ENCODE measurements at regions not wholly inside any gene's neighbourhood (a gene's known extent, or its start where the extent isn't known, plus 50 kb on each side); places are given as distances from the start of the nearest gene placed in this dataset.

DNA sequence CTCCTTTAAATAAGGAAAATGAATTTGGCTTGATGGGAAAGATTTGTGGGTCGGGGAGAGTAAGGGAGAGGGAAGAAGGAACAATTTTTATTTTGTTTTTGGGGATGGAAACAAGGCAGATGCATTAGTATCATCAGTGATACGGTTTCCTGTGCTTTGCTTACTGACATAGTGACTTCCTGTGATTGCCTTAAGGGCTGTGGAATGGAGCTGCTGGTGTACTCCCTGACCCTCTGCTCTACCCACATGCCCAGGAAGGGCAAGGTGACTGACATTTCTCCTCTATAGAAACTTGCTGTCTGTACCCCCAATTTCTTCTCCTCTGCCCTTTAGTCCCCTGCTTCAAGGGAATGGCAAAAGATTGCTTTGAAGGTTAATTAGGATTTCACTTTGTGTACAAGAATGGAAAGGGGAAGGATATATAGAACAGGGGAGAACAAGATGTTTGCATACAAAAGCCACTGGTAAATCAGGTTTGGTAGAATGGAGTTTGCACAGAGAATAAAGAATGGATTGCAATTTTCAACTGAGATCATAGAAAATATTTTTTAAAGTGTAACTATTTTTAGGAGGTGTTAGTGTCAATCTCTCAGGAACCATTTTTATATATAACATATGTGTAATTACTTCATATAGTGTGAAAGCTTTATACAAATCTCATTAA, 129.0 kb upstream of the AGR3 start:
- Histone ChIP-seq H3K9me3 (ENCODE audit: control insufficient read depth, insufficient read depth, low read depth, low read length) (no peaks in the 10 kb centered on the region), H3K9ac (ENCODE audit: insufficient read depth, low read length) (no peak overlapping the region), H3K27ac (ENCODE audit: insufficient read depth, low read length) (no peak overlapping the region), H2AFZ (ENCODE audit: low read length) (no peak overlapping the region), H3K79me2 (ENCODE audit: control insufficient read depth, insufficient read depth, low read length) (no peaks in the 10 kb centered on the region), H3K4me2 (ENCODE audit: extremely low read depth, insufficient read depth, low read length) (no peak overlapping the region), H4K20me1 (ENCODE audit: control insufficient read depth, extremely low read depth, insufficient read depth, low read length) (no peaks in the 10 kb centered on the region), H3K4me1 (ENCODE audit: control insufficient read depth, extremely low read depth, insufficient read depth, low read length) (peaks cover 3% of the 10 kb centered on the region), H3K36me3 (ENCODE audit: control insufficient read depth, insufficient read depth, low read length) (no peaks in the 10 kb centered on the region), H3K4me3 (replicated peaks in 1 of 4; ENCODE audit: control extremely low read depth in 1 of 4, insufficient read depth in 1 of 4, low read depth in 3 of 4, low read length in 4 of 4) (no peak overlapping the region), H3K27me3 (ENCODE audit: control insufficient read depth, insufficient read depth, low read length) (no peaks in the 10 kb centered on the region)
- TF ChIP-seq, protein P1, sequence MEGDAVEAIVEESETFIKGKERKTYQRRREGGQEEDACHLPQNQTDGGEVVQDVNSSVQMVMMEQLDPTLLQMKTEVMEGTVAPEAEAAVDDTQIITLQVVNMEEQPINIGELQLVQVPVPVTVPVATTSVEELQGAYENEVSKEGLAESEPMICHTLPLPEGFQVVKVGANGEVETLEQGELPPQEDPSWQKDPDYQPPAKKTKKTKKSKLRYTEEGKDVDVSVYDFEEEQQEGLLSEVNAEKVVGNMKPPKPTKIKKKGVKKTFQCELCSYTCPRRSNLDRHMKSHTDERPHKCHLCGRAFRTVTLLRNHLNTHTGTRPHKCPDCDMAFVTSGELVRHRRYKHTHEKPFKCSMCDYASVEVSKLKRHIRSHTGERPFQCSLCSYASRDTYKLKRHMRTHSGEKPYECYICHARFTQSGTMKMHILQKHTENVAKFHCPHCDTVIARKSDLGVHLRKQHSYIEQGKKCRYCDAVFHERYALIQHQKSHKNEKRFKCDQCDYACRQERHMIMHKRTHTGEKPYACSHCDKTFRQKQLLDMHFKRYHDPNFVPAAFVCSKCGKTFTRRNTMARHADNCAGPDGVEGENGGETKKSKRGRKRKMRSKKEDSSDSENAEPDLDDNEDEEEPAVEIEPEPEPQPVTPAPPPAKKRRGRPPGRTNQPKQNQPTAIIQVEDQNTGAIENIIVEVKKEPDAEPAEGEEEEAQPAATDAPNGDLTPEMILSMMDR (conservative IDR thresholded peaks at IDR 0.05 in 1 of 2, IDR thresholded peaks at IDR 0.05 in 1 of 2; ENCODE audit: low read depth in 1 of 2, low read length in 2 of 2), result no peak
- TF ChIP-seq EZH2 (IDR thresholded peaks at IDR 0.05; ENCODE audit: low read length, missing control alignments), result no peak
- no peak for DNase-seq (ENCODE audit: low read depth in 2 of 2)

GRCh38 chr7:17013204-17013603, 131.4 kb upstream of the AGR3 start:
- Histone ChIP-seq H3K9ac (ENCODE audit: insufficient read depth, low read length) (no peak overlapping the region), H3K4me2 (ENCODE audit: extremely low read depth, insufficient read depth, low read length) (no peak overlapping the region), H3K36me3 (ENCODE audit: control insufficient read depth, insufficient read depth, low read length) (no peaks in the 10 kb centered on the region), H3K9me3 (ENCODE audit: control insufficient read depth, insufficient read depth, low read depth, low read length) (no peaks in the 10 kb centered on the region), H3K79me2 (ENCODE audit: control insufficient read depth, insufficient read depth, low read length) (no peaks in the 10 kb centered on the region), H4K20me1 (ENCODE audit: control insufficient read depth, extremely low read depth, insufficient read depth, low read length) (no peaks in the 10 kb centered on the region), H3K4me1 (ENCODE audit: control insufficient read depth, extremely low read depth, insufficient read depth, low read length) (peaks cover 3% of the 10 kb centered on the region), H3K27ac (ENCODE audit: insufficient read depth, low read length) (no peak overlapping the region), H3K4me3 (replicated peaks in 1 of 4; ENCODE audit: control extremely low read depth in 1 of 4, insufficient read depth in 1 of 4, low read depth in 3 of 4, low read length in 4 of 4) (no peak overlapping the region), H3K27me3 (ENCODE audit: control insufficient read depth, insufficient read depth, low read length) (no peaks in the 10 kb centered on the region), H2AFZ (ENCODE audit: low read length) (no peak overlapping the region)
- peak in 1 of 2 donors; percentile 46 for DNase-seq (ENCODE audit: low read depth in 2 of 2)
- TF ChIP-seq EZH2 (IDR thresholded peaks at IDR 0.05; ENCODE audit: low read length, missing control alignments), result no peak
- TF ChIP-seq, protein P1 (conservative IDR thresholded peaks at IDR 0.05 in 1 of 2, IDR thresholded peaks at IDR 0.05 in 1 of 2; ENCODE audit: low read depth in 1 of 2, low read length in 2 of 2), result no peak

GRCh38 chr7:17014686-17015085, 132.9 kb upstream of the AGR3 start:
- Histone ChIP-seq H4K20me1 (ENCODE audit: control insufficient read depth, extremely low read depth, insufficient read depth, low read length) (no peaks in the 10 kb centered on the region), H3K9ac (ENCODE audit: insufficient read depth, low read length) (no peak overlapping the region), H3K9me3 (ENCODE audit: control insufficient read depth, insufficient read depth, low read depth, low read length) (no peaks in the 10 kb centered on the region), H3K4me1 (ENCODE audit: control insufficient read depth, extremely low read depth, insufficient read depth, low read length) (peaks cover 3% of the 10 kb centered on the region), H2AFZ (ENCODE audit: low read length) (no peak overlapping the region), H3K36me3 (ENCODE audit: control insufficient read depth, insufficient read depth, low read length) (no peaks in the 10 kb centered on the region), H3K4me3 (replicated peaks in 1 of 4; ENCODE audit: control extremely low read depth in 1 of 4, insufficient read depth in 1 of 4, low read depth in 3 of 4, low read length in 4 of 4) (no peak overlapping the region), H3K79me2 (ENCODE audit: control insufficient read depth, insufficient read depth, low read length) (no peaks in the 10 kb centered on the region), H3K4me2 (ENCODE audit: extremely low read depth, insufficient read depth, low read length) (no peak overlapping the region), H3K27me3 (ENCODE audit: control insufficient read depth, insufficient read depth, low read length) (no peaks in the 10 kb centered on the region), H3K27ac (ENCODE audit: insufficient read depth, low read length) (no peak overlapping the region)
- TF ChIP-seq, protein P1 (conservative IDR thresholded peaks at IDR 0.05 in 1 of 2, IDR thresholded peaks at IDR 0.05 in 1 of 2; ENCODE audit: low read depth in 1 of 2, low read length in 2 of 2), result no peak
- no peak for TF ChIP-seq EZH2 (IDR thresholded peaks at IDR 0.05; ENCODE audit: low read length, missing control alignments)
- no peak for DNase-seq (ENCODE audit: low read depth in 2 of 2)

Data from fibroblast of lung (primary cell).